ENCODE measurements at regions not wholly inside any gene's neighbourhood (a gene's known extent, or its start where the extent isn't known, plus 50 kb on each side); places are given as distances from the start of the nearest gene placed in this dataset.

DNA sequence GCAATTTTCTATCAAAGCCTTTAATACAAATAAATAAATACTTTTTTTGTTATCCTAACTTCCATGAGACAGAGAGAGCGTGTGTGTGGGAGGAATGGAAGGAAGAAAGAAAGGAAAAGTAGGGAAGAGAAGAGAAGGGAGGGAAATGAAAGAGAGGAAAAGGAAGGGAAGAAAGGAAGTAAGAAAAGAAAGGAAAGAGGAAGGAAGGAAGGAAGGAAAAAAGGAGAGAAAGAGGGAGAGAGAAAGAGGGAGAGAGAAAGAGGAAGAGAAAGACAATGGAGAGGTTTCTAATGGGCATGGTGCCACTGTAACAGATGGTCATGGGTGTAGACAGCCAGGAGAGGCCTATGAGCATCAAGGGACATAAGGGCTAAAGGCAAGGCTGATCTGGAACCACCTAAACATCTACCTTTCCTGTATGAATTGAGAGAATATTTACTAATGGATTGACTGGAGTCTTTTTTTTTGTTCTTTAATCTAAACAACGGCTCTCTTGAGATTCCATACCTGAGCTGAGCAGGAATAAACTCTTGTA lies 234.9 kb downstream of the PTPRC start:
- TF ChIP-seq, protein P1, sequence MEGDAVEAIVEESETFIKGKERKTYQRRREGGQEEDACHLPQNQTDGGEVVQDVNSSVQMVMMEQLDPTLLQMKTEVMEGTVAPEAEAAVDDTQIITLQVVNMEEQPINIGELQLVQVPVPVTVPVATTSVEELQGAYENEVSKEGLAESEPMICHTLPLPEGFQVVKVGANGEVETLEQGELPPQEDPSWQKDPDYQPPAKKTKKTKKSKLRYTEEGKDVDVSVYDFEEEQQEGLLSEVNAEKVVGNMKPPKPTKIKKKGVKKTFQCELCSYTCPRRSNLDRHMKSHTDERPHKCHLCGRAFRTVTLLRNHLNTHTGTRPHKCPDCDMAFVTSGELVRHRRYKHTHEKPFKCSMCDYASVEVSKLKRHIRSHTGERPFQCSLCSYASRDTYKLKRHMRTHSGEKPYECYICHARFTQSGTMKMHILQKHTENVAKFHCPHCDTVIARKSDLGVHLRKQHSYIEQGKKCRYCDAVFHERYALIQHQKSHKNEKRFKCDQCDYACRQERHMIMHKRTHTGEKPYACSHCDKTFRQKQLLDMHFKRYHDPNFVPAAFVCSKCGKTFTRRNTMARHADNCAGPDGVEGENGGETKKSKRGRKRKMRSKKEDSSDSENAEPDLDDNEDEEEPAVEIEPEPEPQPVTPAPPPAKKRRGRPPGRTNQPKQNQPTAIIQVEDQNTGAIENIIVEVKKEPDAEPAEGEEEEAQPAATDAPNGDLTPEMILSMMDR (IDR thresholded peaks at IDR 0.05; ENCODE audit: low read depth, low read length, missing control alignments) = no peak
- no peak for DNase-seq (ENCODE audit: low read depth)
- no peak overlapping the region for H3K4me3 ChIP-seq (ENCODE audit: low read depth, low read length)
- in situ Hi-C loops (cut with HindIII; ENCODE audit: low sequenced_read_pairs) = no loop called here

DNA sequence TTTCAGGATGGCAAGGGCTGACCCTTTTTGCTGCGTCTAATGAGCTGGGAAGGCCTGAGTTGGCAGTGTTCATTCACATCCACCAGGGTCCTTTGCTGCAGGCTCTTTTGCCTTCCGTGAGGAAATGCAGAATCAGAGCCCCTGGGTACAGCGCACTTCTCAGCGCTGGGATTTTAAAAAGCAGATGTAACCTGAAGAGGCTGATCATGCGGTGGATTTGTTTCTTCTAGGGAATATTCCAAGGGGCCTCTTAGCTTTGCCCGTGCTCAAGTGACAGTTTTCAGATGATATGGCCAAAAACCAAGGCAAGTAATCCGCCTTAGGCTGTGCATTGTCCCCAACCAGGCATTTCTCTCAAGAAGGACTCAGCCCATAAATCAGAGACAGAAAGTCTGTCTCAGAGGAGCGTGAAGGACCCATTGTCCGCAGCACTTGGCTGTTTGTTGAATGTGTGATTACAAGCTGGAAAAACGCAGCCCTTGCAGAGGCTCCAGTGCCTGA lies 237.6 kb downstream of the PTPRC start:
- DNase-seq (ENCODE audit: low read depth) = peak; percentile 11
- in situ Hi-C loops (cut with HindIII; ENCODE audit: low sequenced_read_pairs) = no loop called here
- TF ChIP-seq, protein P1 (IDR thresholded peaks at IDR 0.05; ENCODE audit: low read depth, low read length, missing control alignments) = peak; percentile 17
- no peak overlapping the region for H3K4me3 ChIP-seq (ENCODE audit: low read depth, low read length)

DNA sequence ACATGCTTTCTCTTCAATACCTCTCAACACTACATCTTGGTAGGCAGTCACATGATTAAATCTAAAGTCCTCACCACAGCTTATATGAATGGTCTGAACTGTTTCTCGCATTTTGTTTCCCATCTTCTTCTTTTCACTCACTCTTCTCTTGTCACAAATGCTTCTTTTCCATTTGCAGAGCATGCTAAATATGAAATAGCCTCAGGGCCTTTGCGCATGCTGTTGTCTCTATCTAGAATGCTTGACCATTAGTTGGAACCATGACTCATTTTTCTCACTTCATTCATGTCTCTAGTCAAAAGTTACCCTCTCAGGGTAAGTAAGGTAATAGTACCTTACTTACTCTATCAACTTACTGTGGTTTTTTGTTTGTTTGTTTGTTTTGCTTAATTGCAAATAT lies 239.7 kb downstream of the PTPRC start:
- in situ Hi-C loops (cut with HindIII; ENCODE audit: low sequenced_read_pairs) = no loop called here
- no peak overlapping the region for H3K4me3 ChIP-seq (ENCODE audit: low read depth, low read length)
- TF ChIP-seq, protein P1 (IDR thresholded peaks at IDR 0.05; ENCODE audit: low read depth, low read length, missing control alignments) = no peak
- DNase-seq (ENCODE audit: low read depth) = no peak

DNA sequence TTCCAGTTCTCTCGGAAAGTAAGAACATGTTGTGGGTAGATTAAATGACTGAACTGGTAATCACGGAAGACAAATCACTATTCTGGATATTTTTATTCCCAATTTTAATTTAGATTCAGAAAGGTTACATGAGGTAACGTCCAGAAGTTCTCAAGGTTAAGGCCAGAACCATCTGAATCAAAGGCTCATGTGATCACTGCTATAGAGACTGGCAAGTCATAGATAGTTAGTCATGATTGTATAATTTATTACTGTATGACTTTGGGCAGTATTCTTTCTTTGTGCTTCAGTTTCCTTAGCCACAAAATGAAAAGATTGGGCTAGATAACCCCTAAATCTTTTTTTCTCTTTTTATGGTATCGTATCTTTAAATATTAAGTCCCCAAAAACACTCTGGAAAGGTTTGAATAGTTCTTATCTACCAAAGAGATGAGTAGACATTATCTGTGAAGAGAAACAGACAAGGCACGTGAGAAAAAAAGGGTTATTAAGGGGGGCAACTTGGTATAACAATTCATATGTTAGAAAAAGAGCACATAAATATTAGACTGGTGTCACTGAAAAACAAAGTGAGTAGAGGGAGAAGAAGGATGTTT lies 241.0 kb downstream of the PTPRC start:
- no peak for DNase-seq (ENCODE audit: low read depth)
- TF ChIP-seq, protein P1 (IDR thresholded peaks at IDR 0.05; ENCODE audit: low read depth, low read length, missing control alignments) = no peak
- no peak overlapping the region for H3K4me3 ChIP-seq (ENCODE audit: low read depth, low read length)
- in situ Hi-C loops (cut with HindIII; ENCODE audit: low sequenced_read_pairs) = no loop called here

DNA sequence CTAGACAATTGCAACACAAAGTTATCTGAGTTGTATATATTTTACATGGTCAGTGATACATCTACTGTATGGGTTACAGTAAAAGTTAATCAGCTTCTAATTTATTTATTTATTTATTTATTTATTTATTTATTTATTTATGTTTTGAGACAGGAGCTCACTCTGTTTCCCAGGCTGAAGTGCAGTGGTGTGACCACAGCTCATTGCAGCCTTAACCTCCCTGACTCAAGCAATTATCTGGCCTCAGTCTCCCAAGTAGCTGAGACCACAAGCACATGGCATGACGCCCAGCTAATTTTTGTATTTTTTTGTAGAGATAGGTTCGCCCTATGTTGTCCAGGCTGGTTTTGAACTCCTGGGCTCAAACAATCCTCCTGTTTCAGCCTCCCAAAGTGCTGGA lies 241.6 kb downstream of the PTPRC start:
- in situ Hi-C loops (cut with HindIII; ENCODE audit: low sequenced_read_pairs) = no loop called here
- TF ChIP-seq, protein P1 (IDR thresholded peaks at IDR 0.05; ENCODE audit: low read depth, low read length, missing control alignments) = no peak
- peak; percentile 55 for DNase-seq (ENCODE audit: low read depth)
- H3K4me3 ChIP-seq (ENCODE audit: low read depth, low read length) = no peak overlapping the region

DNA sequence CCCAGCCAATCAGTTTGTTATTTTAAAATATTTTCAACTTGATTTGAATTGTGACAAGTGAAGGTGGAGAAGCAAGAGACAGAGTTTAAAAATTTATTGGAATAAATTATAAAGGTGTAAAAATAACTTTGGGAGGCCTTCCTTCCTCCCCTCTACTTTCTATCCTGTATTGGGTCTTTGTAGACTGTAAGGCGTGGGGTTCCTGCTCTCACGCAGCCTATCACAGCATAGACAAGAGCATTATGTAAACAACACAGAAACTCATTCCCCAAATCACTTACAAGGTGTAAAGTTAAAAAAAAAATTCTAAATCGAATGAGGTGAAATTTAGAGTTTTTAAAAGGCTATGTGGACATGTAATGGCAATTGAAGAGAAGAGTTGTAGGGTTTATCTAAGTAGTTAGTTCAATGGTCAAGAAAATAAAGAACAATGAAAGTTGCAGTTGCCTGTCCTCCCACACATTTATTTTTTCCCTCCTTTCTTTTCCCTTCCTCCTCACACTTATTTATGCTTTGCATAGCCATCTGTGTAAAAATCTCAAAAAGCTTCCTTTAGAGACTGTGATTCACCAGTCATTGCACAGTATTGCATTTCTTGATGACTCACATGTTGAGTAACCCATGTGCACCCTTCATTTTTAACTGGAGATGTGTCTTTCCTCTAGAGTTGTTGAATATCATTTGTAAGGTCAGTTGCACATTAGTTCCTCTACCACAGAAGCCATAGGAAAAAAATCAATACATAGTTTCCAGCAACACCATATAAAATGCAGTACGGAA lies 242.2 kb downstream of the PTPRC start:
- DNase-seq (ENCODE audit: low read depth) = peak; percentile 80

More for the DNA sequence above, 242.2 kb downstream of the PTPRC start:
- no peak overlapping the region for H3K4me3 ChIP-seq (ENCODE audit: low read depth, low read length)
- in situ Hi-C loops (cut with HindIII; ENCODE audit: low sequenced_read_pairs) = no loop called here
- TF ChIP-seq, protein P1 (IDR thresholded peaks at IDR 0.05; ENCODE audit: low read depth, low read length, missing control alignments) = no peak
